IPS-NIHi11 (cell line): ENCODE measurements at regions not wholly inside any gene's neighbourhood (a gene's known extent, or its start where the extent isn't known, plus 50 kb on each side); places are given as distances from the start of the nearest gene placed in this dataset.
A peak's percentile ranks its signal among the peaks of the same experiment; 100 is the strongest.

Experiments used
- DNase-seq: peaks from one replicate; pipeline ENCODE4 v3.0.0; 2012; ENCODE audit warnings: mixed read lengths, low spot score

DNA sequence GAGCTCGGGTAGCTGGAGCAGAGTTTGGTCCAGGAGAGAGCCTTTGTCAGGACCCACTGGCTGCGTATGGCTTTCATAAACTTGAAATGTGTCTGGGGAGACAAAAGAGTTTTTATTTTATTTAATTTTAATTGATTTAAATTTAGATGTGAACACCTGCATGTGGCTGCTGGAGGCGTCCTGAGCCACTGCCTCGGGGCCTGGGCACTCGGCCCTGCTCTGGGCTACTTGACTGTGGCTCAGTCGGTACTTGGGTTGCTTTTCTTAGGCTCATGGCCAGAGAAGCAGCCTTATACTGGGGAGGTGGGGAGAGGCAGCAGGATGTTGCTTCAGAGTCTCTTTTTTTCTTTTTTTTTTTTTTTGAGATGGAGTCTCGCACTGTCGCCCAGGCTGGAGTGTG lies 661.8 kb upstream of the HS6ST1 start:
- no peak for DNase-seq

- no peak for DNase-seq
Observed at GRCh38 chr2:128981353-128981752, 662.7 kb upstream of the HS6ST1 start.

DNA sequence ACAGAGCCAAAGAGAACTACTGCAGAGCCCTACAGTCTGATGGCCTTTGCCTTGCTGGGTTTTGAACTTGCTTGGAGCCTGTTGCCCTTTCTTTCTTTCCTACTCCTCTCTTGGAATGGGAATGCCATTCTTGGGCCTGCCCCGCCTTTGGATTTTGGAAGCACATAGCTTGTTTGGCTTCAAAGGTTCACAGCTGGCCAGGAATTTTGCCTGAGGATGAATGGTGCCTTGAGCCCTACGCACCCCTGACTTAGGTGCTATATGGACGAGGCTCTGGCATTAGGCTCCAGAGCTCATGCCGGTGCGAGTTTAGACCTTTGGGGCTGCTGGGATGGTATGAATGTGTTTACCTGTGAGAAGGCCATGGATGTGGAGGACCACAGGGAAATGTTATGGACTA lies 663.3 kb upstream of the HS6ST1 start:
- no peak for DNase-seq

DNA sequence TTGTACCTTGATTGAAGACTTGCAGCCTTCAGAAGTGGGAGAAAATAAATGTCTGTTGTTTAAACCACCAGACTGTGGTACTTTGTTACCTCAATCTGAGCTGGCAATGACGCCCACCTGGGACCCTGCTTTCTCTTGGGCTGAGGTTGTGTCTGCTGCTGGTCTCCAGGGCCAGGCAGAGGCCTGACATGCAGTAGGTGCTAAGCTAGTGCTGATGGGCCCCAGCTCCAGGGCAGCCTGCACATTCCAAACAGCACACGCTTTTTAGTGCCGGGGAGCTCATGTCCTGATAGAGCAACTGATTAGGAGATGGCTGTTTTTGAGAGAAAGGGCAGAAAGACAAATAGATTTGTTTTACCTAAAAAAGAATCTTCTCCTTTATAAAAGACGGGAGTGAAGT lies 664.0 kb upstream of the HS6ST1 start:
- no peak for DNase-seq

- no peak for DNase-seq
Observed at GRCh38 chr2:128983094-128983493, 664.4 kb upstream of the HS6ST1 start.

GRCh38 chr2:128984081-128984480 lies 665.4 kb upstream of the HS6ST1 start:
- no peak for DNase-seq

GRCh38 chr2:128984855-128985254 lies 666.2 kb upstream of the HS6ST1 start:
- DNase-seq, result no peak

GRCh38 chr2:128986026-128986715 lies 667.5 kb upstream of the HS6ST1 start:
- no peak for DNase-seq

GRCh38 chr2:128986867-128987268 lies 668.2 kb upstream of the HS6ST1 start:
- DNase-seq, result no peak

DNA sequence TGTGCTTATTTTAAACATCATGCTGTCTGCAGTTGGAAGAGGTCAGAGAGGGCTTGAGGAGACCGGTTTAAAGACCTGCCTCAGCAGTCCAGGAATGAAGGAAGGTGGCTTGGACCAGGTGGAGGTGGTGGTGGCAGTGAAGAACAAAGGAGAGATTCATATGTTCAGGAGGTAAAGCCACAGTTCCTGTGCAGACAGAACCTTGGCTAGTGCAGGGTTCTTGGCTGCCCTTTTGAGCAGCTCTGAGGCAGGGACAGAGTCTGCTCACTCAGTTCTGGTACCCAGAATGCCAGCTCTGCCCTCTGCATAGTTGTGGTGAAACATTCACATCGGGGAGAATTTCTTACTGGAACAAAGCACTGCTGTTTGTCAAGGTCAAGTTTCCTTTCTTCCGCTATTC lies 669.7 kb upstream of the HS6ST1 start:
- no peak for DNase-seq

DNA sequence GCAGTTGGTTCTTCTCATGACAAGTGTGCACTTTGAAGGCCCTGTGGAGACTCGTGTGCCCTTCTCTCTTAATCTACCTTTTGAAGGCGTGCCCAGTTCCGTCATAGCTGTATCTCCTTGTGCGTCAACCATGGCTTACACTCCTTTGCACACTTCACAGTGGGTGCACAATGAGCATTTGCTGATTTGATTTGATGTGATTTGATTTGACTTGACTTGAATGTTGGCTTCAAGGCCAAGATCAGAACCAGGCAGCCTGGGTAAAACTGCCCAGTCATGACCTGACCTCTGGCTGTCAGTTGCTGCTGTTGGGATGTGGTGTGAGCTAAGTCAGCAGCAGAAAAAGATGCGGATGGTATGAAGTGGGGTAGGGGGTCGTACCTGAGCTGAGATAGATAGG lies 670.3 kb upstream of the HS6ST1 start:
- DNase-seq, result no peak

DNA sequence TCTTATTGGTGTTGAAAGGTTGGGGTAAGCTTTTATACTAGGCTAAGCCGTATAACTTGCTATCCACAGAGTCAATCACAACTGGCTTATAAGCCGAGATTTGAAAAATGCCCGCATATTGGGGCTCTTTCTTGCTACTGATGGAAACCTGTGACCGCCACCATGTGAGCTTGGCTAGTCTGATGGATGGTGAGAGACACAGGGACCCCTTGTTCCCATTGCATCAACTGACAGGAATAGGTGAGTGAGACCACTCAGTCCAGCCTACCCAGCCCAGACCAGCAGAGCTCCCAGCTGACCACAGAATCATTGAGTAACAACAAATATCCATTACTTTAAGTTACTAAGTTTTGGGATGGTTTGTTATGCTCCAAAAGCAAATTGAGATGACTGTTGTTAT lies 676.4 kb upstream of the HS6ST1 start:
- DNase-seq, result no peak

GRCh38 chr2:128996078-128996477 lies 677.4 kb upstream of the HS6ST1 start:
- DNase-seq, result no peak

GRCh38 chr2:128997166-128997866 lies 678.6 kb upstream of the HS6ST1 start:
- DNase-seq, result no peak

DNA sequence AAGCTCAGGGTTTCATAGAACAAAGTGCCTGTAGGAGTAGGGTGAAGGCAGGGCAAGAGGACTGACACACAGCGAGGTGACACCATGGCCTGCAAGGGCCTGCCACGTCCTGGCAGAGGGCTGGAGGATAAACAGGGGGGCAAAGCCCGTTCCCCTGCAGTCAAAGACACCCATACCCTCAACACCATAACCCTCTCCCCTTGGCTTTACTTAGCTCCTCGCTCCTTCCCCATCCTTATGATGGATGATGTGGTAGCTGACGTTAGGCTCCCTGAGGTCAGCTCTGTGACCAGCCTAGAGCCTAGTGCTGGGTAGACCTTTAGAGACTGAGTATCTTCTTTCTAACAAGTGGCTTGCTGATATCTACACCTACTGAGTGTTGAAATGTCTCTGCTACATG lies 683.3 kb upstream of the HS6ST1 start:
- DNase-seq, result no peak

DNA sequence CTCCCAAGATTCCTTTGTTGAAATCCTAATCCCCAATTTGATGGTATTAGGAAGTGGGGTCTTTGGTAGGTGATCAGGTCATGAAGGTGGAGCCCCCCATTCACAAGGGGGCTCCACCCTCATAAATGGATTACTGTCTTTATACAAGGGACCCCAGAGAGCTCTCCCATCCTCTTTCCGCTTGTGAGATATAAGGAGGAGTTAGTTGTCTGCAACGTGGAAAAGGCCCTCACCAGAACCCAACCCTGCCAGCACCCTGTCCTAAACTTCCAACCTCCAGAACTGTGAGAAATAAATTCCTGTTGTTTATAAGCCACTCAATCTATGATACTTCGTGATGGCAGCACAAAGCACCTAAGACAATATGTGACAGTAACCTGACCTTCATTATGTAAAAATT lies 684.1 kb upstream of the HS6ST1 start:
- no peak for DNase-seq

DNA sequence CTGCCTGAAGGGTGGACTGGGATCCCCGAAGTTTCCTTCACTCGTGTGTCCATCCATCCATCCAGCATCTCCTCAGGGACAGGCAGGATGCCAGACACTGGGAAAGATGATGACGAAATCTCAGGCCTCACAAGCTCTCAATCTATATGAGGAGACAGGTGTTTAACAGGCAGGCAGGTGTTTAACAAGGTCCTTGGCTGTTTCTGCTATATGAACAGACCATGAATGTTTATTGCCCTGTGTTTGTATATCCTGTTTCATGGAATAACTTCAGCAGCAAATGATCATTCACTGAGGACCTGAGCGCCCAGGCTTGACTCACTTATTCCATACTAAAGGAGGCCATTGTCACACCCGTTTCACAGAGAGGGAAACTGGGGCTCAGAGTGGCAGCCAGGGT lies 685.8 kb upstream of the HS6ST1 start:
- no peak for DNase-seq

DNA sequence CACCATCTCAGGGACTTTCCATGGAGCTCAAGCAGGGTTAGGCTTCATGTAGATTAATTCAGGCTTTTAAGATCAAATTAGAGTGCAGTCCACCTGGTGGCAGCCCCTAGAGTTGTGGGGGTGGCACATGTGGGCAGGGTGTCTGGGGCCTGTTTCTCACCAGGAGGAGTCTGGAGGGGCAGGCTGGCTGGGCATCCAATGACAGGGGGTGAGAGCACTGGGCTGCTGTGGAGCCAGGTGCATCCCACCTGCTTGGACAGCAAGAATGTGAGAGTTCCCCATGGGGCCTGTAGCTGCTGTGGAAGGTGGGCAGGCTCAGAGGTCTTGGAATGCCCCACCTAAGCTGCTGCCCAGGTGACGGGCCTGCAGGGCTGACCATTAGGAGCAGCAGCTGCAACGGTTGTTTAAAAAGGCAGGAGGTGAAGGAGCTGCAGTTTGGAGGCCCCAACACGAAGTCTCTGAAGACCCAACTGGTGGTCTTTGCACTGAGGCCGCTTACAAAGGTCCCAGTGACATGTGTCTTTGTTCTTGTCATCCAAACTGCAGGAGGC lies 686.3 kb upstream of the HS6ST1 start:
- no peak for DNase-seq

- no peak for DNase-seq
Observed at GRCh38 chr2:129006135-129006886, 687.6 kb upstream of the HS6ST1 start.

DNA sequence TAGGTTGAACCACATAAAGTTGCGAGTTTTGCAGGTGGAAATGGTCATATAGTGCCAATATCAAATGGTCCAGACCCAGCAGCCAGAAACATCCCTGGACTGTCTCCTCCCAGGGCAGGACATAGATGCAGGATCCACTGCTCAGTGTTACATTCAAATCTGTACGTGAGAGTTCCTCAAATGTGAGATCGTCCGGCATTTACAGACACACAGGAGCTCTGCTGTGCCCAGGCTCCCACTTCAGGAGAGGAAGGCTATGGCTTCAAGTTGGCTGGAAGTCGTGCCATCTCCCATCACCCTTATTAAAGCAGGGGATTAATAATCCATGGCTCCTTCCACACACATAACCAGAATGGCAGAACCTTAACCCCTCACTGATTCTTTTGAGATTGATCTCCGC lies 688.2 kb upstream of the HS6ST1 start:
- no peak for DNase-seq

GRCh38 chr2:129008055-129008880 lies 689.6 kb upstream of the HS6ST1 start:
- DNase-seq, result peak; percentile 3
